Uterus (tissue), 3 donors: ENCODE measurements at regions not wholly inside any gene's neighbourhood (a gene's known extent, or its start where the extent isn't known, plus 50 kb on each side); places are given as distances from the start of the nearest gene placed in this dataset.
"Not testable (repeated sequence)": the region's sequence is repeated elsewhere in the genome, so short reads cannot be mapped to it uniquely, and the experiment has no call there.

Experiments
- DNase-seq, 2 donors: peaks; one replicate each; pipeline ENCODE4 v3.0.0-alpha.2; 2019 to 2020
- H3K27ac ChIP-seq, 2 donors: fragments of 200-600 bp; sonication (generic); 1 replicate in 1 of 2; 2 replicates in 1 of 2; pipeline ENCODE4 v1.5.1; 2016 to 2018
- H3K27me3 ChIP-seq, 2 donors: fragments of 200-600 bp; sonication (generic); one replicate each; pipeline ENCODE4 v1.5.1; 2018 to 2019; ENCODE audit warnings: control low read depth in 1 of 2
- H3K36me3 ChIP-seq, 2 donors: fragments of 200-600 bp; sonication (generic); one replicate each; pipeline ENCODE4 v1.5.1; 2019; ENCODE audit warnings: control low read depth in 1 of 2
- H3K4me1 ChIP-seq, 2 donors: fragments of 200-600 bp; sonication (generic); one replicate each; pipeline ENCODE4 v1.5.1; 2018 to 2019; ENCODE audit warnings: control low read depth in 1 of 2
- H3K4me3 ChIP-seq, 2 donors: fragments of 200-600 bp; sonication (generic); 1 replicate in 1 of 2; 2 replicates in 1 of 2; pipeline ENCODE4 v1.5.1; 2018 to 2019; ENCODE audit warnings: mild to moderate bottlenecking in 1 of 2
- H3K9me3 ChIP-seq, 2 donors: fragments of 200-600 bp; sonication (generic); one replicate each; pipeline ENCODE4 v1.5.1; 2019; ENCODE audit warnings: control low read depth in 1 of 2
- intact Hi-C: fragments of 100-400 bp; cut with DNase I; formaldehyde crosslinking; loops from one replicate; pipeline ENCODE4 v1.15.1; 2023; ENCODE audit warnings: low total_unique reads
- donor health status: DM: yes; HTN: yes; CAD: no.

DNA sequence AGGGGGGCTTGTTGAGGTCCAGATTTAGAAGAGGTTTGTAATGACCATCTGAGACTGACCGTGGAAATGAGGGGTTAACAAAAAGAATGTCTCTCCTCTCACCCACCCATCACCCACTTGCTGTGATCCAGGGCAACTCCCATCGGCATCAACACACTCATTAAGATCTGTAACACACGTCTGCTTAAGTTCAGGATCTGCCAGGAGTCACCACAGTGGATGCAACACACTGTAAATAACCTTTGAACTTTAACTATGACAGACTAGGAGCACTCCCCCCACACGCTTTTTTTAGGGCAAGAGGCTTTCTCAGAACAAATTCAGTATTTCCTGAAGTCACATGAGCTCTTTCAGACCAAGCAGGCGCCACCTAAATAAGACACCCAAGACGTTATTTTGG, 301.9 kb downstream of the ANAPC1 start:
- H3K36me3 ChIP-seq, H3K4me1 ChIP-seq, DNase-seq, H3K27ac ChIP-seq, H3K4me3 ChIP-seq, intact Hi-C loops, H3K27me3 ChIP-seq, H3K9me3 ChIP-seq: not testable (repeated sequence)

DNA sequence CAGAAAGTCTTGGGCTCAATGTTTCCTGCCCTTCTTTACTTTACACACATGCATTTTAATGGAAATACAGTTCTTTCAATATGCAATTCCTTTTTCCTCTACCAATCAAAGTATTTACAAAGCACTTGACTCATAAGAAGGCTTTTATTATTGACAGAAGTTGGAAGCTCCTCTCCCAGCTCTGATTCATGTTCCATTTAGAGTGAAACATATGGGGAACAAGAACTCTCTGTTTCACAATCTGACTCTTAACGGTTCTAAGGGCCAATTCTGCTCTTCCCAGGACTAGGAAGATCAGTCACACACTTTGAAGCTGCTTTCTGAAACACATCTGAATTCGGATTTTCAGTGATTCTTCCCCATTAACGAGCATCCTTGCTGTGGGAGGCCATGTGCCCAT, 300.5 kb downstream of the ANAPC1 start:
- intact Hi-C loops, H3K9me3 ChIP-seq, H3K36me3 ChIP-seq: not testable (repeated sequence)

DNA sequence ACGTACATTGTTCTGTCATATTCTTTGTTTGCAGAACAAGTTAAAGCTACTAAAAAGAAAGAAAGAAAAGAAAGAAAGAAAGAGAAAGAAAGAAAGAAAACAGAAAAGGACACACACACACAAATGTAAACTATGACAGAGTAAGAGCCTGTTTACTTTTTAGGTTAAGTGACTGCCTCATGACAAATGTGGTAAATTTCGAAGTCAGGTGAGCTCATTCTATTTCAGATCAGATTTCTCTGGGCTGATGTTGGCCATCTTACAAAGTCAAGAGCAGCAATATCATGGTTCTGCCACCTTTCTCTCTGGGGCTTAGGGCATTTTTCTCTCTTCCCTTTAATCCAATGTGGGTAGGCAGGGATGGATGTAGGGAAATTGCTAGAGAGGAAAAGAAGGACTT, 299.5 kb downstream of the ANAPC1 start:
- H3K36me3 ChIP-seq, DNase-seq, H3K27me3 ChIP-seq, intact Hi-C loops, H3K27ac ChIP-seq, H3K4me1 ChIP-seq, H3K4me3 ChIP-seq, H3K9me3 ChIP-seq: not testable (repeated sequence)

More for the DNA sequence above, 300.5 kb downstream of the ANAPC1 start:
- not testable (repeated sequence) for DNase-seq, H3K4me1 ChIP-seq, H3K27ac ChIP-seq, H3K27me3 ChIP-seq, H3K4me3 ChIP-seq

DNA sequence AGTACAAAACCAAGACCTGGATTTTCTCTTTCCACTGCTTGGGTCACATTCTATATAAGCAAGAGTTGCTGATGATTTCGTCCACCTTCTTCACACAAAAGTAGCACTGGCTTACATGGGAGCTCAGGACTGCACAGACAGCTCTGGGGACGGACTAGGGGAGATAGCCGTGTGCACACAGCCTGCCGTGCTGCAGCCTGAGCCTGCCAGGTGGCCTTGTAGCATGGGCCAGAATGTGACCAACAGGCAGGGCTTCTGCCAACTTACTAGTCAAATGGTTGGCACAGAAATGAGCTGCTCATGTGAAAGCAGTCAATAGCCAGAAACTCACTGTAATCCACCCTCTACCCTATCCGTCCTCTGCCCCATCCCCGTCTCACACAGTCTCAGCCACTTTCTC, 299.0 kb downstream of the ANAPC1 start:
- DNase-seq, H3K27me3 ChIP-seq, H3K27ac ChIP-seq, H3K4me3 ChIP-seq, intact Hi-C loops, H3K9me3 ChIP-seq, H3K36me3 ChIP-seq, H3K4me1 ChIP-seq: not testable (repeated sequence)

DNA sequence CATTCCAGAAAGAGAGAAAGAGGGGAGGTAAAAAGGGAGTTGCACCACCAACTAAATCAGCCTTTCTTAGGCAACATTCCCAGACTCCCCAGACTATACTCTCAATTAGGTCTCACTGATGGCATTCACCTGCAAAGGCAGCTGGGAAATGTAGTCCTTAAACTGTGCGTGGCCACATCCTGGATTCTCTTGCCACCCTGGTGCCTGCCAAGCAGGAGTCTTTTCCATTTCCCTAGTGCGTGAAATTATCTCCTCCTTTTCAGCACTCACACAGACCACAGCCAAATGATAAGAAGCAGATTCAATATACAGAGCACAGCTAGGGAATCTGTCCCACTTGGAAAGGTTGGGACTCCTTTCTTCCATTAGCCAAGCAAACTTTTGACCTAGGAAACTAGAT, 298.0 kb downstream of the ANAPC1 start:
- H3K9me3 ChIP-seq, H3K27me3 ChIP-seq, H3K4me3 ChIP-seq, DNase-seq, H3K27ac ChIP-seq, intact Hi-C loops, H3K4me1 ChIP-seq, H3K36me3 ChIP-seq: not testable (repeated sequence)

DNA sequence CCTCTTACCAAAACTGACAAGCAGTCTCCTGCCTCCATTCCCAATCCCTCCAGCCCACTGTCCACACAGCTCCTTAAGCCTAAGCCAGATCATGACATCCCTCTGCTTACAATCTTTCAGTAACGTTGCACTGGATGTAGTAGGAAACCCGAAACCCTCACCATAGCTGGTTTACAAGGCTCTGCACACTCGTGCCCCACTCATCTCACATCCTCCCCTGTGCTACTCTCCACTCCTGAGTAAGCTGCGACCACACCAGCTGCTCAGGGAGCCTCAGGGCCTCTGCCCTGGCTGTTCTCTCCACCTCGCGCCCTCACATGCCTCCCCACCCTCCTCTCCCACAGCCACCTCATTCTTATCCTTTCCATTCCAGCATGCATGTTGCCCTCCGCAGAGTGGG, 288.9 kb downstream of the ANAPC1 start:
- H3K4me1 ChIP-seq, H3K36me3 ChIP-seq, DNase-seq, H3K27me3 ChIP-seq, intact Hi-C loops, H3K9me3 ChIP-seq, H3K4me3 ChIP-seq, H3K27ac ChIP-seq: not testable (repeated sequence)

DNA sequence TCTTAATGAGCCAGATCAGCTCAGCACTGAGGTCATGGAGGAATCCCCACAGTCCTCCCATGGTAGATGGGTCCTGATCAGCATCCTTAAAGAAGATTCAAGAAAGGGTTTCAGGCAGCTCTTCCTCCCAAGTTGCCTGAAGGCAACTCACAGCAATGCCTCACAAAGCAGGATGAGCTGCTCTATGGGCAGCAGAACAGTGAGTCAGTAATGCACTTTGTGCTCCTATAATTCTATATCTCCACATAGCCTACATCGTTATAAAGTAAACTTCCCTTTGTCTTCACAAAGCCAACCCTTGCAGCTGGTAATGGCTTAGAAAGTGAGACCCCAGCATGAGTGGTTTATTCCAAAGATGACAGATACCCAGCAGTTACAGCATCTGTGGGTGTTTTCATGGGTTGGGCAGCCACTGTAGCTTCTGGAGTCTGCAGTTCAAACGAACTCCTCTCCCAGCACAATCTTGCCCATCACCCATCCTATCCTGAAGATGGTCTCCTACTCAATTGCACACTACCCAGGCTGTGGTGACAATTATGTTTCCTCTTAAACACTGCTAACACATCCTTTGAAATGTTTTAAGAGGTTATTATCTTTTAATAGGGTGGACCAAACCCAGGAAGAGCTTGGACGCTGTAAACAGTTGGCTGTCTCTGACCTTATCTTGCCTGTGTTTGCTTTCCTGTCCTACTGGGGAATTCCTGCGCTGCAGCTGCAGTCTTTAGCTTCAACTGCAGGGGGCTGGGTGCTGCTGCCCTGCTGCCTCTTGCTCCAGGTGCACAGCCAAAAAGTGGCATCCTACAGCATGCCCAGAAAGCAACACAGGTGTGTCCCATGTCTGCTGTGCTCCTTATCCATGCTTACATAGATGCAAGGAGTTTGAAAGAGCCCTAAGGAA, 286.9 kb downstream of the ANAPC1 start:
- not testable (repeated sequence) for DNase-seq

DNA sequence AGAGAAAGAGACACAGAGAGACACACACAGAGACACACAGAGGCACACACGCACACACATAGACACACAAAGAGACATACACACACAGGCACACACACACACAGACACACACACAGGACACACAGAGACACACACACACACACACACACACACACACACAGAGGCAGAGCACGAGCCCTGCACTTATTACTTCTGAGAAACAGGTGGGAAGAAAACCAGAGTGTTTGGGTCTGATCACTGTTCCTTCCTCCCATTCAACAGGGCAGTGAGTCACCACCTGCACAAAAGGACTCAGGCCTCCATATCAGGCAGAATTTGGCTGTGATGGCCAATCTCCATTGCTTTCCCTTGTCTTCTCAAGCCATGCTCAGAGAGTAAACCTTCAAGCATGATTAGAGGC, 285.0 kb downstream of the ANAPC1 start:
- H3K9me3 ChIP-seq, H3K27ac ChIP-seq, H3K36me3 ChIP-seq, H3K4me3 ChIP-seq, H3K4me1 ChIP-seq, intact Hi-C loops, DNase-seq, H3K27me3 ChIP-seq: not testable (repeated sequence)

More for the DNA sequence above, 286.9 kb downstream of the ANAPC1 start:
- H3K4me1 ChIP-seq, H3K27me3 ChIP-seq, H3K36me3 ChIP-seq, H3K27ac ChIP-seq, H3K9me3 ChIP-seq, intact Hi-C loops, H3K4me3 ChIP-seq: not testable (repeated sequence)

DNA sequence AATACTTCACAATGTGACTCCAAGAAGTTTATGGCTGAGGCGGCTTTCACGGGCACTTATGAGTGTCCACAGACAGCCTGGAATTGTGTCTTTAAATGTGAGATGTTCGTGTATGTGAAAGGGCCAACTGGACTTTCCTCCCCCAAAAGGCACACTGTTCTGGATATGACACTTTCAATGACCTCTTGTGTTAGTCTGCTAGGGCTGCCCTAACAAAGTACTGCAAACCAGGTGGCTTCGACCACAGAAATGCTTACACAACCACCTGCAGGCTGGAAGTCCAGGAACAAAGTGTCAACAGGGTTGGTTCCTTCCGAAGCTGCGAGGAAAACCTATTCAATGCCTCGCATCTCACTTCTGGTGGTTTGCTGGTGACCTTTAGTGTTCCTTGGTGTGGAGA, 281.7 kb downstream of the ANAPC1 start:
- intact Hi-C loops, H3K36me3 ChIP-seq, DNase-seq, H3K4me3 ChIP-seq, H3K9me3 ChIP-seq, H3K27me3 ChIP-seq, H3K4me1 ChIP-seq, H3K27ac ChIP-seq: not testable (repeated sequence)

DNA sequence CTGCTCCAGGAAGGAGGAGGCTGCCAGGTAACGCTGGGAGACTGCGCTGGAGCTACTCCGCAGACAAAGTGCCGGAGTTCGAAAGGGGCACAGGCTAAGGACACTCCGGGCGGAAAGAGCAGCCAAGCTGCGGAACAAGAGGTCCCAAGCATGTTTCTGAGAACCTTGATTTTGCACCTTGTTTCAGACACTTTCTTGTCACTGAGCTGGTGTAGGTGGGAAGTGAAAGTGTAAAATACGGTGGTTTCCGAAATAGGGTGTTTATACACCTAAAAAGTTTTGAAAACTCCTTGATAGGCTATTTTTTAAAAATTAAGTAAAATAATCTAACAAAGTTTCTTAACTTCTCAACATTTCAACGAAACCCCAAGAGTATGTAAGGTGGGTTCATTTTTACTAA, 278.2 kb downstream of the ANAPC1 start:
- H3K27me3 ChIP-seq, H3K4me1 ChIP-seq, DNase-seq, H3K4me3 ChIP-seq, H3K27ac ChIP-seq, intact Hi-C loops, H3K9me3 ChIP-seq, H3K36me3 ChIP-seq: not testable (repeated sequence)

DNA sequence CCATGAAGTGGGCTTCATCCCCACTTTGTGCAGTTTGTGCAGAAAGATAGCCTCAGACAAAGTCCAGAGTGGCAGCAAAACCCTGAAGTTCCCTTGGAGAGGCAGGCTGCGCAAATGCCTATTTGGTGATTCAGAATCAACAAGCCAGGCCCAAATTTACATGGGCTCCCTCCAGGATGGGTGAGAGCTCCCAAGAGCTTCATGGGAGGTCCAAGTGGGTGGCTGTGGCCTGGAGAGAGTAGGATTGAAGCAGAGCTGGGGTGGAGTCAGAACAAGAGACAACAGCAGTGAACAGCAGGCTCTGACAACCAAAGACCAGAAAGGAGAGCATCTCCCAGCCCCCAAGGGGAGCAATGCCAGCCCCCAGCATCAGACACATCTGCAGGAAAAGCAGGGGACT, 277.4 kb downstream of the ANAPC1 start:
- DNase-seq, intact Hi-C loops, H3K4me1 ChIP-seq, H3K36me3 ChIP-seq, H3K9me3 ChIP-seq, H3K27ac ChIP-seq, H3K4me3 ChIP-seq, H3K27me3 ChIP-seq: not testable (repeated sequence)

DNA sequence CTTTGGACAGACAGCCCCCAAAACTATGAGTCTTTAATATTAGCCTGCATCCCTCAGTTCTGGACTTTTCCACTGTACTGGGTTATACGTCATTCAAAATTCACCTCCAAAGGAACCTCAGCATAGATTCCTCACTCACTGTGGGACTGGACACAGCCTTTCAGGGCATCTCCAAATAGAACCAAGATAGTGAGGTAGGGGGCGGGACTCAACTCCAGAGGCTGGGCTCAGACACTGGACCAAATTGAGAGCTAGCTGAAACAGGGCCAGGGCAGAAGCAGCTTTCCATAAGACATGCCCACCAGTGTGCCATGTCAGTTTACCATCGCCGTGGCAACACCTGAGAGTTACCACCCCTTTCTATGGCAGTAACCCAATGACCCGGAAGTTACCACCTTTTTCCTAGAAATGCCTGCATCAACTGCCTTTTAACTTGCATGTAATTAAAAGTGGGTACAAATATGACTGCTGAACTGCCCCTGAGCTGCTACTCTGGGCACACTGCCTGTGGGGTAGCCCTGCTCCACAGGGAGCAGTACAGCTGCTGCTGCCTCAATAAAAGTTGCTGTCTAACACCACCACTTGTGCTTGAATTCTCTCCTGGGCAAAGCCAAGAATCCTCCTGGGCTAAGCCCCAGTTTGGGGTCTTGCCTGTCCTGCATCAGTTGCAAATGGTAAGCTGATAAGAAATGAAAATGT, 274.7 kb downstream of the ANAPC1 start:
- H3K4me3 ChIP-seq: not testable (repeated sequence)

DNA sequence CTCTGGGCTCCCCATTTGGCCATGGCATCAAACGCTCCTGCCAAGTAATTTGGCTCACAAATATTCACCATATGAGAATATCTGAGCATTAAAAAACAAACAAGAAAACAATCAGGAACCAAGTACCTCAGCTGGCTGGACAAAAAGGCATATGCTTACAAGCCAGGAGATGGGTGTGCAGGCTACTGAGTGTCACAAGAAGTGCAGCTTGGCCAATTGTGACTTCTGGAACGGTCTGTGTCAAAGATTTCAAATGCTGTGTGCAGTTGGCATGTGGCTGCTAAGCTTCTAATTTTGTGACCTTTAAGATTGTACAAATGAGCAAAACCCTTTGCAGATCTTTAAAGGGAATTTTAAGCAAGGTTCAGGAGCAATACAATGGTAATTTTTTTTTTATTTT, 274.0 kb downstream of the ANAPC1 start:
- H3K27ac ChIP-seq, intact Hi-C loops, H3K36me3 ChIP-seq, DNase-seq, H3K4me3 ChIP-seq, H3K9me3 ChIP-seq, H3K4me1 ChIP-seq, H3K27me3 ChIP-seq: not testable (repeated sequence)

More for the DNA sequence above, 274.7 kb downstream of the ANAPC1 start:
- H3K4me1 ChIP-seq, H3K27ac ChIP-seq, DNase-seq, intact Hi-C loops, H3K9me3 ChIP-seq, H3K27me3 ChIP-seq, H3K36me3 ChIP-seq: not testable (repeated sequence)
